Tibial nerve (tissue), 3 donors: ENCODE measurements at regions not wholly inside any gene's neighbourhood (a gene's known extent, or its start where the extent isn't known, plus 50 kb on each side); places are given as distances from the start of the nearest gene placed in this dataset.

Source experiments
- CTCF ChIP-seq, 5 experiments: fragments of 200-600 bp in 3 of 5; fragments of 450-650 bp in 2 of 5; sonication (generic) in 3 of 5; IDR thresholded peaks; one replicate each; pipeline ENCODE4 v1.5.1; 2016 to 2019; ENCODE audit warnings: antibody characterized with exemption in 5 of 5, mild to moderate bottlenecking in 3 of 5, moderate library complexity in 2 of 5
- POLR2A ChIP-seq, 2 donors: fragments of 450-650 bp; IDR thresholded peaks; one replicate each; pipeline ENCODE4 v1.6.1; 2017; ENCODE audit warnings: antibody characterized with exemption in 2 of 2, mild to moderate bottlenecking in 2 of 2, moderate library complexity in 2 of 2

- TF ChIP-seq CTCF (IDR thresholded peaks at IDR 0.05) (no peak), POLR2A (IDR thresholded peaks at IDR 0.05) (no peak)
These were observed 62.8 kb downstream of the SCN11A start for GRCh38 chr3:38988955-38989354.
